ENCODE measurements at regions not wholly inside any gene's neighbourhood (a gene's known extent, or its start where the extent isn't known, plus 50 kb on each side); places are given as distances from the start of the nearest gene placed in this dataset.

DNA sequence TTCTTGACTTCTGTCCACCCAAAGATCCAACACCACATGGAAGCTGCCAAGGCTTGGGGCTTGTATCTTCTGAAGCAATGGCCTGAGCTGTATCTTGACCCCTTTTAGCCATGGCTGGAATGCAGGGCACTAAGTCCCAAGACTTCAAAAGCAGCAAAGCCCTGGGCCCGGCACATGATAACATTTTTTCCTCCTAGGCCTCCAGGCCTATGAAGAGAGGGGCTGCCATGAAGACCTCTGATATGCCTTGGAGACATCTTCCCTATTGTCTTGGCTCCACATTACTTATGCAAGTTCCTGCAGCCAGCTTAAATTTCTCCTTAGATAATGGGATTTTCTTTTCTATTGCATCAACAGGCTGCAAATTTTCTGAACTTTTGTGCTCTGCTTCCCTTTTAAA lies 1252.6 kb upstream of the CITED2 start:
- DNase-seq = no peak

GRCh38 chr6:140623498-140623897 lies 1249.0 kb upstream of the CITED2 start:
- DNase-seq = no peak

DNA sequence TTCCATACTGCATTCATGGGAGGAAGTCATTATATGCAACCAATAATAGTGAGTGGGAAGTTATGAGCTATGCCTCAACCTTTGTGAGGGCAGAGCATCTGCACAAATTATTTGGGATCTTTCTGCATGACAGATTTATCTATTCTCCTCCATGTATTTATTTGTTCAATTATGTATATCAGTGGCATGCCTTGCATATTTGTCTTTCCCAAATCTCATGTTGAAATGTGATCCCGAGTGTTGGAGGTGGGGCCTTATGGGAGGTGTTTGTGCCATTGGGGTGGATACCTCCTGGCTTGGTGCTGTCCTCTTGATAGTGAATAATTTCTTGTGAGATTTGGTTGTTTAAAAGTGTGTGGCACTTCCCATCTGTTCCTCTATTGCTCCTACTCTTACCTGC lies 1246.0 kb upstream of the CITED2 start:
- DNase-seq = no peak

DNA sequence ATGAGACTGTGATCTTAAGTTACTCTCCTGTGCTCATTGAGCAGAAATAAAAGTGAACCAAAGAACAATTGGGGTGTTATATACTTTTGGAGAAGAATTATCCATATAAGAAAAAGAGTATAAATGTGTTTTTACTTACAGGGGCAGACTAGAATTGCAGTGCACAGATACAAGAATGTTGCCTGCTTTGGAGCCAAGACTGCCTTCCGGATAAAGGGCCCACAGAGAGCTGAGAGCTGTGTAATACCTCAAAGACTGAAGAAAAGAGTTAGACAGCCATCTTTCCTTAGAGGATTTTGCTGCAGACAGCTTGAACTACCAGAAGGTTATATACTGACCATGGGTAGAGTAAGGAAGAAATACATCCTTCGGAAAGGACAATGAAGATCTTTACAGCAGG lies 1235.5 kb upstream of the CITED2 start:
- no peak for DNase-seq

DNA sequence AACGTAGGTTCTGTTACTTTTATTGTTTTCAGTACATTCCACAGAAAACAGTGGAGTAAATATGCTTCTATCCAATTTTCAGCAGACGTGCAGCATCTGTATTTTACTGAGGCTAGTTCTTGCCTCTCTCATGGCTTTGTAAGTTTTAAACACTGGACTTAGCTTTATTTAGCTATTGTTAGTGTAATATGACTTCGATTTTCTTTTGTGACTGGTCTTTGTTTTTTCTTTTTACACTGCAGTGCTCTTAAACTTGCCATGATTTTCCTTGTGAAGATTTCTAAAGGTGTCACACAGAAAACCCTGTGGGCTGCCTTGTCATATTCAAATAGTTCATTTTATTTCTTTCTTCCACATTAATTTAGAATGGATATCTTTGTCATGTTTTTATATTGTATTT lies 1234.9 kb upstream of the CITED2 start:
- no peak for DNase-seq

- DNase-seq = no peak
Observed at GRCh38 chr6:140604786-140605185, 1230.3 kb upstream of the CITED2 start.

DNA sequence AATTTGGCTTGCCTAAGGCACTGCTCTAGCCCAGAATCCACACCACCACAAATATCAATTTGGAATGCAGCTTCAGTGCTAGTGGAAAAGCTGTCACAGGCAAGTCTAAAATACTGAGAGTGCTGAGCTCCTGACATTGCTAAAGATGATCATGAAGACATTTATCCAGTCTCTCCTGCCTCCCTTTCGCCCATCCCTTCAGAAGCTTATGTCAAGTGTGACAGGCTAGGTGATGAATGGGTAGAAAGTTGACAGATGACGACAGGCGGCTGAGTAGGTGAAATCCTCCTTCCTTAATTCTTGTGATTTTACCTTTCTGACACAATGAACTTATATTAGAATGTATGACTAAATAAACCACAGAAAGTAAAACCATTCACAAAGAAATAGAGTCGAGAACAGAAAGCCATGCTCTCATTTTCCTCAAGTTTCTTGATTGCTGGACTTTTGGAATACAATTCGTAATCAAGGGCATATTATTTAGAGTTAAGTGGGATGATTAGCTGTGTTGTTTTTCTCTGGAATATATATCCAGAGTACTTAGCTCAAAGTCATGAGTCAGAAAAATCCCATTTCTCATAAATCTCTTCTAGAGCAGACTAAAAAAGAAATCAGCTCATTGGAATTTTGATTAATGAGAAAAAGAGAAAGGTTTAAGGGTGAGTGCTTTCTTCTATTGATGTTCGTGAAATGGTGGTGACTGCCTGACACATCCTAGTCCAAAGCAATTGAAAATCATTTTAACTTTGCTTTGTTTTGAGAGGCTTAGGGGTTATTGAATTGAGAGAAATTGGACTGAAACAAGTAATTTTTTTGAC lies 1228.2 kb upstream of the CITED2 start:
- no peak for DNase-seq

DNA sequence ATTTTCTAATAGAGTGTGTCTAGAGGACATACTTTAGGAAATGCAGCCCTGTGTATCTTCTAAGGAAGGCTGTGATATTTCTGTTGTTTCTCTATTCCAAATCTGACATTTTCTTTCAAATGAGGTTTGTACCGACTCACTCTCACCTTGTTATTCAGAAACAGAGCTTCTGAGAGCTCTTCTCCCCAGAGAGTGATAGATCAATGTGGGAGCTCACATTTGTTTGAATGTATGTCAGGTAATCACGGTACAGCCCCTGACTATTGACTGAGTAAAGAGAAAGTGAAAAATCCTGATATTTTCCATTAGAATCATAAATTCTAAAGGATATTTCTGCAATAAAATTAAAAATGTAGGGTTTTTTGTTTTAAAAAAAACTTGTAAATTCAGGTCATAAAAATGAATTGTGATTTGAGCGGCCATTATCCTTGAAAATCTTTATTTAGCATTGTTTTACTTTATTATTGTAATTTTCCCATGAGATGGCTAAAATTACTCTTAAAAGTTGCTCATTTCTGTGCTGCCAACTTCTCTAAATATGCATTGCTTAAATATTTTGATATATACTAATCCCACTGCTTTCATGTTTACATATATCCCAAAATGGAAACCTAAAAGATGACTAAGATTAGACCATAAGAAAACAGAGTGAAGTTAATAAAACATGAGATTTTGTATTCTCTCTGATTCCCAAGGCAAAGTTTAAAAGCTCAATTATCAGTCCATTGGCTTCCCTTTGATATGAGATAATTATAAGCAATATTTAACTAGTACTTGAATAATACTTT lies 1226.8 kb upstream of the CITED2 start:
- DNase-seq = no peak

- no peak for DNase-seq
Observed at GRCh38 chr6:140599916-140600315, 1225.5 kb upstream of the CITED2 start.

GRCh38 chr6:140597181-140597580 lies 1222.7 kb upstream of the CITED2 start:
- DNase-seq = no peak

DNA sequence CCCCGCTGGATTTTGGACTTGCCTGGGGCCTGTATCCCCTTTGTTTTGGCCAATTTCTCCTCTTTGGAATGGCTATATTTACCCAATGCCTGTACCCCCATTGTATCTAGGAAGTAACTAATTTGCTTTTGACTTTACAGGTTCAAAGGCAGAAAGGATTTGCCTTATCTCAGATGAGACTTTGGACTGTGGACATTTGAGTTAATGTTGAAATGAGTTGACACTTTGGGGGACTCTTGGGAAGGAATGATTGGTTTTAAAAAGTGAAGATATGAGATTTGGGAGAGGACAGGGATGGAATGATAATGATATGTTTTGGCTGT lies 1220.3 kb upstream of the CITED2 start:
- DNase-seq = no peak

GRCh38 chr6:140592877-140593276 lies 1218.4 kb upstream of the CITED2 start:
- no peak for DNase-seq

DNA sequence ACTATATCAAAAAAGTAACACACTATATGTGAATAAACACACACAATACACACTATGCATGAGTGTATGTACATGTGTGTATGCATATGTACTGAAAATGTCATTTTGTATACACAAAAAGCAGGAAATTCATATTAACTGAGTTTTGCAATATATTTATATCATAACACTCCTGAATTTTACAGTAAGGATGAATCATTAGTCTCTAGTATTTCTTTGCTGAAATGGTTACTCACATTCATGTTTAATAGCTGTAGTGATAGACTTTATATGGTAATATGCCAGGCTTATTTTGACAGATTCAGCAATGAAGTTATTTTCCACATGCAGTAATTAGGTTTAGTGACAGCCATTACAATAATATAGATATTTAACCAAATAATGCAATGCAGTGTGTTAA lies 1216.2 kb upstream of the CITED2 start:
- DNase-seq = no peak

DNA sequence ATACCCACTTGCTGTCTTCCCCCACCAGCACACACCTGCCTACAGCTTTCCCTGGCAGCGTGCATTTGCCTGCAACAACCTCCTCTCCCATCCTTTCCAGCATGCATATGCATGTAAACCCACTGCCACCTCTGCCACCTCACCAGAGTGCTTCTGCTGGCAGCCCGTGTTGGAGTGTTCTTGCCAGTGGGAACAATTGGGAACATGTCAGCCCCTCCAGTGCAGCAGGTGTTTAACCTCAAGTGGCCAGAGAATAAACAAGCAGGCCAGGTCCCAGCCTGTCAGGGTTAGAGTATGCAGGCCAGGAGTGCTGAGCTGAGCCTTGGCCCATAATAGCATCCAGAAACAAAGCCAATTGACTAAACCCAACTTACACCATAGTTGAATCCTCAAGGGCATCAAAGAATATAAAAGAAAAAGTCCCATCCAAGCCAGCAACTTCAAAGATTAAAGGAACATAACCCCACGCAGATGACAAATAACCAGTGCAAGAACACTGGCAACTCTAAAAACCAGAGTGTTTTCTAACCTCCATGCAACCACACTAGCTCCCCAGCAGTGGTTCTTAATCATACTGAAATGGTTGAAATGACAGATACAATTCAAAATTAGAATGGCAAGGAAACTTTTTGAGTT lies 1212.1 kb upstream of the CITED2 start:
- DNase-seq = no peak

GRCh38 chr6:140581601-140582000 lies 1207.2 kb upstream of the CITED2 start:
- DNase-seq = no peak

DNA sequence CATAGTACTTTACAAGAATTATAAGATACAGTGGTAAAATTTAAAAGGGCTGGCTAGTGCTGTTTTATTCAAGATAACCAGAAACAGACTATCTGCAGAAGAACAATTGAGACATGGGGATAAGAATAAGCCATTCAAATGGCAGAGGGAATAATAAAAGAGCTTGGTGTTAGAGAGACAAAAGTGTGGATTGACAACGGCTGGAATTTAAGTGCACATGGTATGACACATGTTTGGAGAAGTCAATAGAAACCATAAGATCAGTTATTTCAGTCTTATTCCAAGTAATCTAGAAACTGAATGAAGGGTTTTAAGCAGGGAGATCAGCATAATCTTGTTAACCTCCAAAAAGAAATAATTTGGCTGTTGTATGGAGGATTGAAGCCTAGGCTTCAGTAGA lies 1205.5 kb upstream of the CITED2 start:
- DNase-seq = no peak

- no peak for DNase-seq
Observed at GRCh38 chr6:140576004-140576555, 1201.6 kb upstream of the CITED2 start.

GRCh38 chr6:140572867-140573266 lies 1198.4 kb upstream of the CITED2 start:
- no peak for DNase-seq

- DNase-seq = no peak
Observed at GRCh38 chr6:140572129-140572528, 1197.7 kb upstream of the CITED2 start.

- no peak for DNase-seq
Observed at GRCh38 chr6:140571145-140571544, 1196.7 kb upstream of the CITED2 start.

DNA sequence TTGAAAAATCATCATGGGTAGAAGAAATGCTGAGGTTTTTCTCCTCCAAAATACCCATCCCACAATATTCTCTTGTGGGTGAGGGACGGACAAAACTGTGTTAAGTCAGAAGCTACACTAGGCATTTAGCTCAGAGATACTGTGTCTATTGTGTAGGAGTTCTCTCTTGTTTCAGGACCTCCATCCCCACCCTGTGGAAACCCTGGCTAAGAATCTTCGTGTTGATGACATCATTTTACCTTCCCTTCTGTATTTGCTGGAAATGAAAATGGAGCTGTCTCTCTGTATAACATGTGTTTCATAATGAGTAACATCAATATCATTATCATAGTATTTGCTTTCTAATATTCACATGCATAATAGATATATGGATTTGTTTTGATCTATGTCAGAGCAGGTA lies 1193.0 kb upstream of the CITED2 start:
- DNase-seq = no peak

DNA sequence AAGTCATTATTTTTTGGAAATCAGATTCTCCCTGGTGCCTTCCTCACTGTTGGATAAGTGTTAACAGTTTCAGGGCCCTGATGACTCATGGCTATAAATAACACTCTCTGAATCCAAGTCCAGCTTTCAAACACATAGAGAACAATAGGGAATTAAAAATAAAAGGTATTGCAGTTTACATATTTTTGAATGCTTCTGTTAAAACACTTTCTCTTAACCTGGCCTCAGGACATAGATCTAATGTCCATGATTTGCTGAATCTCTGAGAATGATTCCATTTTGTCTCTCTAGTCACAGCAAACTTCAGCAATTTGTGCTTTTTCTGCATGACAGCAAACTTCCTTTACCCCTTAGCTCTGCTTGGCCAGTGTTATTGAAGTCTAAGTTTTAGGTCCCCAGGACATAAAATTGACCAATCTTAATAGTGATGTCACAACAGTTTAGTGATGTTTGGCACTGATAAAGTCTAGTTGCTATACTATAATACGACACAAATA lies 1192.4 kb upstream of the CITED2 start:
- no peak for DNase-seq

DNA sequence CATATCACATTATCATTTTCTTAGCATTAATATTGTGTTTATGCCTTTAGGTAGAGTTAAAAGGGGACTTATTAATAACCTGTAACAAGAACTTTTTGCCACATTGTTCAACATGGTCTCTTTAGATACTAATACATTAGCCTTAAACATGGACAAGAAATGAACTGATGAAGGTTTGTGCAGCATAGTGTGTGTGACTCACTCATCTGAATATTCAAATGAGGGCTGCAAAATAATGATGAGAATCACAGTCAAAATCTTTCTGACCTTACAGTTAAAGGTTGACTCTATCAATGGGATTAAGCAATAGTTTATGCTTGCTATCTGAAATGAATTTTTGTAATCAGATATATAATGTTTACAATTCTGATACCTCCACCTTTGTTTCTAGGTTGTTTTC lies 1189.3 kb upstream of the CITED2 start:
- no peak for DNase-seq

DNA sequence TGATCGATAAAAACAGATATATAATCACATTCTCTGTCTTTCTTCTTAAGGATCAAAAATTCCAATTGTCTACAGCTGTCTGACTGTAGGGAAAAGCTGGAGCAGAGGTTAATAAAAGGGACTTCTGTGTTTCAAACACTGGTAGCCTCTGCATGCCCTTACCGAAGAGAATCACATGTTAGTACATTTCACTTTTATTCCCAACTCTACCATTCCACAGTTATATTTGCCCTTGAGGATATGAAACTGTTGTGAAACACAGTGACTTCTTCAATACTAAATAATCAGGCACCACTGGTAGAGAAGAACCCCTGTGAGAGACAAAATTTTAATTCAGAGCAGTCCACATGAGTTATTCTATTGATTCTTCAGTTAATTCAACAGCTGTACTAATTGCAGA lies 1187.3 kb upstream of the CITED2 start:
- DNase-seq = no peak

Measured in NCI-H1436 treated with DMSO at 0.1 percent for 48 hours (cell line).